ENCODE measurements at regions not wholly inside any gene's neighbourhood (a gene's known extent, or its start where the extent isn't known, plus 50 kb on each side); places are given as distances from the start of the nearest gene placed in this dataset.

- intact Hi-C loops (cut with DNase I; ENCODE audit: low total_unique reads): no loop called here
- H3K4me3 ChIP-seq (ENCODE audit: low read depth, poor library complexity, severe bottlenecking): no peak overlapping the region
- DNase-seq (ENCODE audit: low spot score in 2 of 2): no peak
- TF ChIP-seq POLR2A (IDR thresholded peaks at IDR 0.05): no peak
- no peak for TF ChIP-seq CTCF (IDR thresholded peaks at IDR 0.05)
- 39 to 51% methylated on average over 8 of the region's 8 CpGs for WGBS, 2 donors
Observed at GRCh38 chr11:69963533-69964246, 114.4 kb upstream of the ANO1 start.

- DNase-seq (ENCODE audit: low spot score in 2 of 2): no peak
- no peak overlapping the region for H3K4me3 ChIP-seq (ENCODE audit: low read depth, poor library complexity, severe bottlenecking)
- no peak for TF ChIP-seq POLR2A (IDR thresholded peaks at IDR 0.05)
- TF ChIP-seq CTCF (IDR thresholded peaks at IDR 0.05): no peak
- 68 to 69% methylated on average over 6 of the region's 6 CpGs for WGBS, 2 donors
- intact Hi-C loops (cut with DNase I; ENCODE audit: low total_unique reads): no loop called here
Observed at GRCh38 chr11:69964247-69964643, 113.9 kb upstream of the ANO1 start.

- intact Hi-C loops (cut with DNase I; ENCODE audit: low total_unique reads): no loop called here
- TF ChIP-seq CTCF (IDR thresholded peaks at IDR 0.05) (no peak), POLR2A (IDR thresholded peaks at IDR 0.05) (no peak)
- 66 to 69% methylated on average over 20 of the region's 20 CpGs for WGBS, 2 donors
- DNase-seq (ENCODE audit: low spot score in 2 of 2): no peak
- no peak overlapping the region for H3K4me3 ChIP-seq (ENCODE audit: low read depth, poor library complexity, severe bottlenecking)
Observed at GRCh38 chr11:69965821-69966582, 112.1 kb upstream of the ANO1 start.

GRCh38 chr11:69966583-69966835 is 111.6 kb upstream of the ANO1 start:
- intact Hi-C loops (cut with DNase I; ENCODE audit: low total_unique reads): no loop called here
- TF ChIP-seq POLR2A (IDR thresholded peaks at IDR 0.05) (no peak), CTCF (IDR thresholded peaks at IDR 0.05) (no peak)
- DNase-seq (ENCODE audit: low spot score in 2 of 2): no peak
- no peak overlapping the region for H3K4me3 ChIP-seq (ENCODE audit: low read depth, poor library complexity, severe bottlenecking)
- 76 to 80% methylated on average over 4 of the region's 4 CpGs for WGBS, 2 donors

- 83 to 90% methylated on average over 22 to 23 of the region's 25 CpGs for WGBS, 2 donors
- DNase-seq (ENCODE audit: low spot score in 2 of 2): no peak
- intact Hi-C loops (cut with DNase I; ENCODE audit: low total_unique reads): no loop called here
- H3K4me3 ChIP-seq (ENCODE audit: low read depth, poor library complexity, severe bottlenecking): no peak overlapping the region
- TF ChIP-seq CTCF (IDR thresholded peaks at IDR 0.05) (no peak), POLR2A (IDR thresholded peaks at IDR 0.05) (no peak)
Observed at GRCh38 chr11:69966910-69967483, 111.1 kb upstream of the ANO1 start.
